SKM-1 (cell line): ENCODE measurements at regions not wholly inside any gene's neighbourhood (a gene's known extent, or its start where the extent isn't known, plus 50 kb on each side); places are given as distances from the start of the nearest gene placed in this dataset.

Source experiments
- DNase-seq: peaks from one replicate; lab custom pipeline; 2025; ENCODE audit not compliant: unreplicated experiment; lab: John Stamatoyannopoulos, UW

GRCh38 chr9:96044401-96044800 lies 168.9 kb downstream of the ERCC6L2 start:
- DNase-seq = no peak

DNA sequence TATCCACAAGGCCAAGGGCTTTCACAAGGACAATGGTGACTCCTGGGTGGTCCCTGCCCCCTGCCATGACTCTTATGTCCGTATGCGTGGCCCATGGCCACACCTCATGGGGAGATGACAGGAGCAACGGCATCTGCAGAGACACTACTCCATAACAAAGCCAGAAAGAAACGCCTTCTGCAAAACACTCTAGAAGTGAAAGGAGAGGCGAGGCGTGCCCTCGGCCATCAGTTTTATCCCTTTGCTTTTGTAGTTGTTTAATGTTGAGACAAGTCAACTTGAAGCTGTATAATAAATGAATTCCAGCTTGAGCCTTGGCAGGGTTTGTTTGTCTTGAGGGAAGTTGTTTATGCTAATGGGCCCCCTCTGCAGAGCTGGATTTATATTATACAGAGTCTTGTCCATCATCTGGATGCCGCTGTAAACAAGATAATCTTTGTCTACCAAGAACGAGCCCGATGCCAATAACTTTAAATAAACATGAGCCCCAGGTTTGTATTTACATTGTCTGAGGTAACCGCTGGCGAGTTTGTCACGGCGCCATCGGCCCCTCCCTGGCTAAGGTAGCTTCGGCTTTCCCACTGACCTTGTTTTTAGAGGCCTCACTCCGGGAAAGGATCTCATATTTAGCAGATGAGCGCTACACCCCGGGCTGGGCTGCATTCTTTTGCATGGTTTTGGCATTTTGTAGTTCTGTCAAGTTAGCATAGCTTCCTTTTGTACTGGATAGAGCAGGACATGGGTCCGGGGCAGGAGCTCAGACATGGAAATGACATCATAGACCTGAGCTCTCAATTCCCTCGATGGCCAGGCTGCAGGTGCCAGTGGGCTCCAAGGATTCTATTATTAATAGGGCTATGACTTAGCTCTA lies 165.3 kb downstream of the ERCC6L2 start:
- DNase-seq = no peak

GRCh38 chr9:96038914-96039313 lies 163.4 kb downstream of the ERCC6L2 start:
- DNase-seq = no peak

- DNase-seq = no peak
Observed at GRCh38 chr9:96038271-96038670, 162.8 kb downstream of the ERCC6L2 start.

GRCh38 chr9:96034553-96035122 lies 159.1 kb downstream of the ERCC6L2 start:
- DNase-seq = no peak

- no peak for DNase-seq
Observed at GRCh38 chr9:96033896-96034295, 158.4 kb downstream of the ERCC6L2 start.

DNA sequence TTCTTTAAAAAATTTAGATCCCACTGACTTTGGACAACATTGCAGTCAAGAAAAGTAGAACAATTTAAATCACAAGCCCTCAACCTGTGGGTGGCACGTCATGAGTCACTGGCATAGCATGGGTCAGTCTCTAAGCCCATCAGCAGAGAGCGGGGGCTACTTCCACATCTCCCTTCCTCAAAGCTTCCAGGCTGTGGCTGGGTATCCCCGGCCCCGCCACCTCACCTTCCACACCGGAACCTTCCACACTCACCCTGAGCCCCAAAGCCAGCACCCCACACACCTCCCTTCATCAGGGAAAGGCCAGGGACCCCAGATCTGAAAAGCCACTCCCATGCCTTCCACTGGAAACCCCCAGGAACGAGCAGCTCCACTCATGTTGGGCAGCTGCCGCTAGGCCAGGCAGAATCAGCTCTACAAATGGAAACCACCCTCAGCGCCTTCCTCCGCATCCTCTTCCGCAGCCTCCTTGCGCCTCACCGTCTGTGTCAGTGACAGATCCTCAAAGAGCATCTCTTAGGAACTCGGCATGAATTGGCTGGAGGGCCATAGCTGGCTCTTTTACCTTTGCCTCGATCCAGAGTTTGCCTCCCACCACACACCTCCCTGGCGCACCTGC lies 156.5 kb downstream of the ERCC6L2 start:
- no peak for DNase-seq

DNA sequence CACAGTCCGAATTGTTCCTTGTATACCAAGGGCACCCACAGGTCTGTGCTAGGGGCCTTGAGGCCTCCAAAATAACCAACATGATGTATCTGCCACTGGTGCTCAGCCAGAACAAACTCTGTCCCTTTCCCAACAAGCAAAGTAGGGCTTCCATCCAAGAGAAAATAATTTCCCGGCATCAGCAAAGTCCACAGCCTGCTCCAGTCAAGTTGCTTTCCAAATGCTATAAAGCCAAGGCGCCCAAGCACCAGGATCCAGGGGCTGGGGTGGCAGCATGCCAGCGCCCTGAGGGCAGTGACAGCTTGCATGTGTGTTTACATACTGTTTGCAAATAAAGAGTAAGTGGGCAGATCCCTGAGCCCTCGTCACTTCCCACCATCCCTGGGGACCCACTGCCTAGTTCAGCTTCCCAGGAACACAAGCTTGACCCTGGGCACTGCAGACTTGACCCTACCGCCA lies 155.9 kb downstream of the ERCC6L2 start:
- no peak for DNase-seq

- DNase-seq = no peak
Observed at GRCh38 chr9:96029722-96030530, 154.4 kb downstream of the ERCC6L2 start.

DNA sequence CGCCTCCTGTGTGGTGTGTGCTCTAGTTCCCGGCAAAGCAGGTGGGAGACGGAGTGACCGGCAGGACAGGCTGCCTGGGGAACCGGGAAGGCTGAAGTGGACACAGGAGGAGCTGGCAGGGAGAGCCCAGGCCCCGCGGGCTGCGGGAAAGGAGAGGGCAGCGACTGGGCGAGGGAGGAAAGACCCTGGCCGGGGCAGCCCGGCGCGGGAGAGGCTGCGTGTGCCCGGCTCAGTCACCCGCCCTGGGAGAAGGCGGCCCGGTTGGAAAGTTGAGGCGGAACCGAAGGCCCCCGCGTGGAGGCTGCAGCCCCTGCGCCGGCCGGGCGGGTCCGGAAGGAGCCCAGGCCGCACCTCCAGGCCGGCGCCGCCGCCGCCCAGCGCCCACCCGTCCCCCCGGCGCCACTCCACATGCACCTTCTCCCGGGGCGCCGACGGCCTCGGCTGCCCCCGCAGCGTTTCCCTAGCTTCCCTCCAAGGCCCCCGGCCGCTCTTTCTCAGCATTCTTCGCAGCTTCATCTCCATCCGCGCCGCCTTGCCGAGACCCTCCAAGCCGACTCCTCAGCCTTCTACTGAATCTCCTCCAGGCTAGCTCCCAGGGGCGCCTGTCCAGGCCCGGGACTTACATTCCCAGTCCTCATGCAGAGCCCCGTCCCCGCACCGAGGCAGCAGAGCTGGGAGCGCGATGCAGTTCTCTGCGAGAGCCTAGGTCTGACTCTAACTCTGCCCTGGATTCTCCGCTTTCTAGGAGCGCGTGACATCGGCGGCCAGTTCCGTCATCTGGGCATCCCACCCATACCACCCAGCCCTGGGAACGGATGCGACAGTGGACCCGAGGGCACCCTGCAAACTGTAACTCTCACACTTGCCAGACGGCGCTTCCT lies 152.0 kb downstream of the ERCC6L2 start:
- DNase-seq = no peak

- DNase-seq = no peak
Observed at GRCh38 chr9:96026655-96027213, 151.2 kb downstream of the ERCC6L2 start.

DNA sequence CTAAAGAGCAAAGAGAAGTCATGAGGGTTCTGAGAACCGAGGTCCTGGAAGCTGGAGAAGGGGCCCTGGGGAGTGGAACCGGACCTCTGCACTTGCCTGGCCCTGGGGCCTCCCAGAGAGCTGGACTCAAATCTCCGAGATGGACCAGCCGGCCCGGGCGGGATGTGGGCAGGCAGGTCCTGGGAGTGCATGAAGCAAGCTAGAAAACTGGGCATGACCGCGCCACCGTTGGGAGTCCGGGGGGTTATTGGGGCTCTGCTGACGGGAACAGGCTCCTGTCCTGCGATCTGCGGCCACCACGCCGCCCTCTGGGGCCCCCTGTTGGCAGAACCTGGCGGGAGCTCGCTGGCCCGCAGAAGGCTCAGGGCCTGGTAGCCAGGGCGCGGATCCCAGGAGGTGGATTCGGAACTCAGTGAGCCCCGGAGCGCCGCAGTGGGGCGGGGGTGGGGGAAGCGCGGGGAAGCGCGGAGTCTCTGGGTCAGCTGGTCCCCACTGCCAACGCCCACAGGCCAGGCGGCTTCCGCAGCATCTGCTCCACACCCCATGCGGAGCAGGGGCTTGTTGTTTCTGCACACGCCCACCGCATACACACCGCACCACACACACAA lies 150.6 kb downstream of the ERCC6L2 start:
- no peak for DNase-seq

DNA sequence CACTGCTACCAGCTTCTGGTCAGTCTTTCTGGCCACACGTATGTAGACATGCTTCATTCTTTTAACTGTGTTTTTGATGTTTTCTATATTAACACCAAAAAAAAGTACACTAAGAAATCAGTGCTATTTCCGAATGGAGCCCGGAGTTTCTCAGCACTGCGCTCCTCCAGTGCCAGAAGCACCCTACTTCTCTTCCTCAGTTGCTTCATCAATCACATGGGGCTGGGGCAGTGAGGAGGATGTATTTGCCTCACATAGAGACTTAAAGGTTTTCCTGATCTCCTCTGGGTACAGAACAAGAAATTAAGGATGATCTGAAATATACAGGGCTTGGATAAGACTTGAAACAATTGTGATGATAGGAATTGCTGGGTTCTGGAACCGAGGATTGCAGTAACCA lies 148.0 kb downstream of the ERCC6L2 start:
- DNase-seq = no peak

- no peak for DNase-seq
Observed at GRCh38 chr9:96022445-96023051, 147.1 kb downstream of the ERCC6L2 start.

- no peak for DNase-seq
Observed at GRCh38 chr9:96021551-96022444, 146.3 kb downstream of the ERCC6L2 start.

- DNase-seq = no peak
Observed at GRCh38 chr9:96020792-96021550, 145.5 kb downstream of the ERCC6L2 start.

DNA sequence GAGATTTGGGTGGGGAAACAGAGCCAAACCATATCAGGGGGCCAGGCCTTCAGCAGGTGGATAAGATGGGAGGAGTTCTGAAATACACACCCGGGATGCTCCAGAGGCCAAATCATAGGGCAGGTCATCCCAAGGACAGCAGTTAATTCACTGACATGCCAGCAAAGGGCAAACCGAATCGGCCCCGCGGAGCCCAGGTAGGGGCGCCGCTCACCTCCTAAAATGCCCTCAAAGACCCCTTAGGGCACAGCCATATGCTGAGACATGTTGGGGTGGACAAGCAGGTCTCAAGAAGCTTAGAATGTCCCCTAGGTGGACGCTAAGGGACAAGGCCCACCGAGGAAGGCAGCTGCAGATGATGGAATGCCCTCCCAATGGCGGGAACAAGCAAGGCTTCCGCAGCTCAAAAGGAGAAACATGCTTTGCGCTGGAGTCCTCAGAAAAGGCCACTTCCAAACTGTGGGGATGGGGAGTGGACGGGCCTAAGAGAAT lies 144.9 kb downstream of the ERCC6L2 start:
- no peak for DNase-seq
